Breast epithelium (tissue), 4 donors: ENCODE measurements at regions not wholly inside any gene's neighbourhood (a gene's known extent, or its start where the extent isn't known, plus 50 kb on each side); places are given as distances from the start of the nearest gene placed in this dataset.
"Not testable (repeated sequence)": the region's sequence is repeated elsewhere in the genome, so short reads cannot be mapped to it uniquely, and the experiment has no call there.

Experiments
- DNase-seq, 2 donors: peaks; one replicate each; pipeline ENCODE4 v3.0.0-alpha.2; 2019; ENCODE audit warnings: low spot score in 2 of 2
- H3K27ac ChIP-seq, 2 donors: fragments of 200-600 bp; sonication (generic) in 1 of 2; one replicate each; pipeline ENCODE4 v1.5.1; 2016 to 2019; ENCODE audit warnings: mild to moderate bottlenecking in 1 of 2
- H3K27me3 ChIP-seq, 2 donors: fragments of 200-600 bp; sonication (generic) in 1 of 2; one replicate each; pipeline versions ENCODE4 v1.5.1 to v1.6.0; 2017 to 2019; ENCODE audit warnings: control low read depth in 1 of 2, mild to moderate bottlenecking in 1 of 2
- H3K36me3 ChIP-seq: fragments of 200-600 bp; one replicate; pipeline ENCODE4 v1.5.1; 2019
- H3K4me1 ChIP-seq, 2 donors: fragments of 200-600 bp; sonication (generic); one replicate each; pipeline ENCODE4 v1.5.1; 2016 to 2019; ENCODE audit warnings: control low read depth in 1 of 2
- H3K4me3 ChIP-seq, 3 donors: fragments of 200-600 bp; sonication (generic); 1 replicate in 2 of 3; 2 replicates in 1 of 3; pipeline ENCODE4 v1.5.1; 2016 to 2019; ENCODE audit warnings: mild to moderate bottlenecking in 3 of 3, moderate library complexity in 2 of 3
- H3K9me3 ChIP-seq, 2 donors: fragments of 200-600 bp; sonication (generic) in 1 of 2; one replicate each; pipeline ENCODE4 v1.5.1; 2016 to 2019; ENCODE audit warnings: control low read depth in 1 of 2
- CTCF ChIP-seq, 3 donors: fragments of 450-650 bp; IDR thresholded peaks; one replicate each; pipeline ENCODE4 v1.5.1; 2016 to 2017; ENCODE audit warnings: antibody characterized with exemption in 3 of 3, mild to moderate bottlenecking in 3 of 3, moderate library complexity in 3 of 3
- POLR2A ChIP-seq: fragments of 450-650 bp; IDR thresholded peaks from one replicate; pipeline ENCODE4 v1.6.1; 2016; ENCODE audit warnings: antibody characterized with exemption, mild to moderate bottlenecking, moderate library complexity
- POLR2AphosphoS5 ChIP-seq, 3 donors: sonication (generic); formaldehyde crosslinking; IDR thresholded peaks; one replicate each; pipeline ENCODE4 v1.6.1; 2017; ENCODE audit warnings: antibody characterized with exemption in 3 of 3
- intact Hi-C: fragments of 100-400 bp; cut with DNase I; formaldehyde crosslinking; loops from one replicate; pipeline ENCODE4 v1.15.1; 2023; ENCODE audit warnings: low total_unique reads

GRCh38 chr4:138113819-138114400, 128.2 kb downstream of the SLC7A11 start:
- no peaks in the 10 kb centered on the region for H3K9me3 ChIP-seq
- H3K27me3 ChIP-seq, result no peaks in the 10 kb centered on the region
- no peaks in the 10 kb centered on the region for H3K4me1 ChIP-seq
- H3K4me3 ChIP-seq, result no peak overlapping the region
- no peaks in the 10 kb centered on the region for H3K36me3 ChIP-seq
- no peak for DNase-seq
- intact Hi-C loops, result no loop called here
- TF ChIP-seq POLR2A (no peak), CTCF (IDR thresholded peaks at IDR 0.05) (no peak), POLR2AphosphoS5 (IDR thresholded peaks at IDR 0.05) (no peak)
- no peak overlapping the region for H3K27ac ChIP-seq

- H3K27ac ChIP-seq, DNase-seq, H3K4me3 ChIP-seq, intact Hi-C loops, H3K27me3 ChIP-seq, H3K36me3 ChIP-seq, H3K9me3 ChIP-seq, H3K4me1 ChIP-seq: not testable (repeated sequence)
Observed at GRCh38 chr4:138112890-138113289, 129.3 kb downstream of the SLC7A11 start.

GRCh38 chr4:138112389-138112788, 129.8 kb downstream of the SLC7A11 start:
- intact Hi-C loops, result no loop called here
- Histone ChIP-seq H3K9me3 (no peaks in the 10 kb centered on the region), H3K36me3 (no peaks in the 10 kb centered on the region), H3K27ac (no peak overlapping the region), H3K27me3 (no peaks in the 10 kb centered on the region), H3K4me1 (no peaks in the 10 kb centered on the region), H3K4me3 (no peak overlapping the region)
- no peak for DNase-seq
- TF ChIP-seq CTCF (IDR thresholded peaks at IDR 0.05) (no peak), POLR2A (no peak), POLR2AphosphoS5 (IDR thresholded peaks at IDR 0.05) (no peak)

- Histone ChIP-seq H3K36me3 (no peaks in the 10 kb centered on the region), H3K4me1 (no peaks in the 10 kb centered on the region), H3K27ac (no peak overlapping the region), H3K9me3 (no peaks in the 10 kb centered on the region), H3K4me3 (no peak overlapping the region), H3K27me3 (no peaks in the 10 kb centered on the region)
- no peak for DNase-seq
- no peak for TF ChIP-seq CTCF (IDR thresholded peaks at IDR 0.05)
- no peak for TF ChIP-seq POLR2AphosphoS5 (IDR thresholded peaks at IDR 0.05)
- TF ChIP-seq POLR2A, result no peak
- intact Hi-C loops, result no loop called here
Observed at GRCh38 chr4:138111462-138112000, 130.6 kb downstream of the SLC7A11 start.

- H3K9me3 ChIP-seq, result no peaks in the 10 kb centered on the region
- TF ChIP-seq POLR2A (no peak), CTCF (IDR thresholded peaks at IDR 0.05) (no peak), POLR2AphosphoS5 (IDR thresholded peaks at IDR 0.05) (no peak)
- no peak overlapping the region for H3K27ac ChIP-seq
- no peak overlapping the region for H3K4me3 ChIP-seq
- intact Hi-C loops, result no loop called here
- no peaks in the 10 kb centered on the region for H3K36me3 ChIP-seq
- no peak for DNase-seq
- no peaks in the 10 kb centered on the region for H3K27me3 ChIP-seq
- H3K4me1 ChIP-seq, result no peaks in the 10 kb centered on the region
Observed at GRCh38 chr4:138110815-138111214, 131.3 kb downstream of the SLC7A11 start.

GRCh38 chr4:138107023-138107422, 135.1 kb downstream of the SLC7A11 start:
- TF ChIP-seq POLR2AphosphoS5 (IDR thresholded peaks at IDR 0.05), result no peak
- TF ChIP-seq CTCF (IDR thresholded peaks at IDR 0.05), result no peak
- no peak for TF ChIP-seq POLR2A
- DNase-seq, result no peak
- no peaks in the 10 kb centered on the region for H3K9me3 ChIP-seq
- no peaks in the 10 kb centered on the region for H3K36me3 ChIP-seq
- intact Hi-C loops, result no loop called here
- H3K27ac ChIP-seq, result no peak overlapping the region
- no peak overlapping the region for H3K4me3 ChIP-seq
- no peaks in the 10 kb centered on the region for H3K27me3 ChIP-seq
- no peaks in the 10 kb centered on the region for H3K4me1 ChIP-seq
